ENCODE measurements at regions not wholly inside any gene's neighbourhood (a gene's known extent, or its start where the extent isn't known, plus 50 kb on each side); places are given as distances from the start of the nearest gene placed in this dataset.

DNA sequence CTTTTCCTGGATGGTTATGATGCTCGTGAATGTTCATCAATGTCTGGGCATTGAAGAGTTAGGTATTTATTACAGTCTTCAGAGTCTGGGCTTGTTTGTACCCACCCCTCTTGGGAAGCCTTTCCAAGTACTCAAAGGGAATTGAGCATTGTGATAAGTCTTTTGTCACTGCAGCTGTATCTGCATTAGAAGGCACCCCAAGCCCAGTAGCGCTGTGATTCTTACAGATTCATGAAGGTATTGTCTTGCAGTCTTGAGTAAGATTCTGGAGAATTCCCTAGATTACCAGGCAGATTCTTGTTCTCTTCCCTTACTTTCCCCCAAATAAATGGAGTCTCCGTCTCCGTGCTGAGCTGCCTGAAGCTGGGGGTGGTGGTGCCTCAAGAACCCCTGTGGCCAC lies 173.4 kb upstream of the HUWE1 start:
- dilution Hi-C loops (cut with MboI; ENCODE audit: extremely low pct_ligation_motif_present, low sequenced_read_pairs): no loop called here
- no peaks in the 10 kb centered on the region for H3K4me1 ChIP-seq (ENCODE audit: control insufficient read depth, extremely low read depth, insufficient read depth, low read length)
- no peaks in the 10 kb centered on the region for H4K20me1 ChIP-seq (ENCODE audit: control insufficient read depth, extremely low read depth, insufficient read depth, low read length)
- H3K9me3 ChIP-seq (ENCODE audit: control insufficient read depth, low read depth, low read length): no peaks in the 10 kb centered on the region
- no peak overlapping the region for H3K27ac ChIP-seq (ENCODE audit: control insufficient read depth, insufficient read depth, low read length)
- no peak for DNase-seq (ENCODE audit: low read depth, low spot score)
- no peak overlapping the region for H2AFZ ChIP-seq (ENCODE audit: control insufficient read depth, low read length)
- no peak for TF ChIP-seq EZH2 (IDR thresholded peaks at IDR 0.05; ENCODE audit: low read length)
- TF ChIP-seq, protein P1, sequence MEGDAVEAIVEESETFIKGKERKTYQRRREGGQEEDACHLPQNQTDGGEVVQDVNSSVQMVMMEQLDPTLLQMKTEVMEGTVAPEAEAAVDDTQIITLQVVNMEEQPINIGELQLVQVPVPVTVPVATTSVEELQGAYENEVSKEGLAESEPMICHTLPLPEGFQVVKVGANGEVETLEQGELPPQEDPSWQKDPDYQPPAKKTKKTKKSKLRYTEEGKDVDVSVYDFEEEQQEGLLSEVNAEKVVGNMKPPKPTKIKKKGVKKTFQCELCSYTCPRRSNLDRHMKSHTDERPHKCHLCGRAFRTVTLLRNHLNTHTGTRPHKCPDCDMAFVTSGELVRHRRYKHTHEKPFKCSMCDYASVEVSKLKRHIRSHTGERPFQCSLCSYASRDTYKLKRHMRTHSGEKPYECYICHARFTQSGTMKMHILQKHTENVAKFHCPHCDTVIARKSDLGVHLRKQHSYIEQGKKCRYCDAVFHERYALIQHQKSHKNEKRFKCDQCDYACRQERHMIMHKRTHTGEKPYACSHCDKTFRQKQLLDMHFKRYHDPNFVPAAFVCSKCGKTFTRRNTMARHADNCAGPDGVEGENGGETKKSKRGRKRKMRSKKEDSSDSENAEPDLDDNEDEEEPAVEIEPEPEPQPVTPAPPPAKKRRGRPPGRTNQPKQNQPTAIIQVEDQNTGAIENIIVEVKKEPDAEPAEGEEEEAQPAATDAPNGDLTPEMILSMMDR (optimal IDR thresholded peaks at IDR 0.05 in 1 of 3, IDR thresholded peaks at IDR 0.05 in 1 of 3, conservative IDR thresholded peaks at IDR 0.05 in 1 of 3; ENCODE audit: extremely low read depth in 1 of 3, insufficient read depth in 2 of 3, low read length in 3 of 3): no peak
- no peaks in the 10 kb centered on the region for H3K79me2 ChIP-seq (ENCODE audit: control insufficient read depth, insufficient read depth, low read length)
- no peaks in the 10 kb centered on the region for H3K9me1 ChIP-seq (ENCODE audit: control insufficient read depth, extremely low read depth, insufficient read depth, low read length)
- H3K4me3 ChIP-seq (ENCODE audit: control insufficient read depth in 2 of 3, extremely low read depth in 1 of 3, insufficient read depth in 2 of 3, low read depth in 1 of 3, low read length in 3 of 3): no peak overlapping the region
- no peak for FAIRE-seq
- H3K9ac ChIP-seq (ENCODE audit: control insufficient read depth, extremely low read depth, insufficient read depth, low read length): no peak overlapping the region
- no peak overlapping the region for H3K4me2 ChIP-seq (ENCODE audit: control insufficient read depth, extremely low read depth, insufficient read depth, low read depth, low read length)
- no peaks in the 10 kb centered on the region for H3K27me3 ChIP-seq (ENCODE audit: control insufficient read depth, extremely low read depth, insufficient read depth, low read length)
- H3K36me3 ChIP-seq (ENCODE audit: control insufficient read depth in 2 of 2, extremely low read depth in 1 of 2, insufficient read depth in 2 of 2, low read length in 2 of 2): no peaks in the 10 kb centered on the region

DNA sequence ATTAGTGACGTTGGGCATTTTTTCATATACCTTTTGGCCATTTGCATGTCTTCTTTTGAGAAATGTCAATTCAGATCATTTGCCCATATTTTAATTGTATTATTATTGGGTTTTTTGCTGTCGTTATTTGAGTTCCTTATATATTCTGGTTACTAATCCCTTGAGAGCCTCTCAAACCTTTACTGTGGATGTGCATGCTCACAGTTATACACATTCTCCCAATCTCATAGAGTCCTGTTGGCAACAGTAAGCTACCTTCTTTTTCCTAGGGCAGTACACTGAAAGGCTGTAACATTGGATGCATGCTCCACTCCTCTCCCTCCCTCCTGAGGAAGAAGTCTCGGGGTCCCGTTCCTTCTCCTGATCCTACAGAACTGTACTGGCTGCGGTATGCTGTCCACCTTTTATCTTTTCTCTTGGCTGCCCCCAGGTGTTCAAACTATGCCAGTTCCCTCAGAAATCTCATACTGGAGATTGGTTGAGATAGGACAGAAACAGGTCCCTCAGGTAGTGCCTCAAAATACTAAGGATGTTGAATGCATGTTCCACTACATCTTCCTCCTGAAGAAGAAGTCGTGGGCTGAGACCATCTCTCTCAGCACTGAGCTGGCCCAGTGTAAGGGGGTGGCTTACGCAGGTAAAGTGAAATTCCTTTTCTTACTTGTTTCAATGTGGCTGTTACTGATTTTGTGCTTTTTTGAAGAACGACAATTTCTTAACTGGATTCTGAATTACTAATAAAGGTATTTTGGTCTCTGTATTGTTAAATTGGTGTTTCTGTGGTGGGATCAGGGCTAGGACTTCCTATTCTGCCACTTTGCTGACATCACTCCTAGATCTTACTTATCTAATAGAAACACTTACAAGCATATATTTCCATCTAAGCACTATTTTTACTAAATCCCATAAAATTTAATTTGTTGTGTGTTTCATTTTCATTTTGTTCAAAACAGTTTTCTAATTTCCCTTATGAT lies 145.4 kb upstream of the HUWE1 start:
- H3K4me3 ChIP-seq (ENCODE audit: control insufficient read depth in 2 of 3, extremely low read depth in 1 of 3, insufficient read depth in 2 of 3, low read depth in 1 of 3, low read length in 3 of 3): no peak overlapping the region
- H3K27ac ChIP-seq (ENCODE audit: control insufficient read depth, insufficient read depth, low read length): no peak overlapping the region
- H3K79me2 ChIP-seq (ENCODE audit: control insufficient read depth, insufficient read depth, low read length): no peaks in the 10 kb centered on the region
- H3K27me3 ChIP-seq (ENCODE audit: control insufficient read depth, extremely low read depth, insufficient read depth, low read length): no peaks in the 10 kb centered on the region
- H3K4me1 ChIP-seq (ENCODE audit: control insufficient read depth, extremely low read depth, insufficient read depth, low read length): no peaks in the 10 kb centered on the region
- H3K4me2 ChIP-seq (ENCODE audit: control insufficient read depth, extremely low read depth, insufficient read depth, low read depth, low read length): no peak overlapping the region
- TF ChIP-seq EZH2 (IDR thresholded peaks at IDR 0.05; ENCODE audit: low read length): no peak
- TF ChIP-seq, protein P1 (optimal IDR thresholded peaks at IDR 0.05 in 1 of 3, IDR thresholded peaks at IDR 0.05 in 1 of 3, conservative IDR thresholded peaks at IDR 0.05 in 1 of 3; ENCODE audit: extremely low read depth in 1 of 3, insufficient read depth in 2 of 3, low read length in 3 of 3): peak; percentile 54 to 59 (median 54)
- H3K9me1 ChIP-seq (ENCODE audit: control insufficient read depth, extremely low read depth, insufficient read depth, low read length): no peaks in the 10 kb centered on the region
- H3K9me3 ChIP-seq (ENCODE audit: control insufficient read depth, low read depth, low read length): no peaks in the 10 kb centered on the region
- DNase-seq (ENCODE audit: low read depth, low spot score): no peak
- no peaks in the 10 kb centered on the region for H4K20me1 ChIP-seq (ENCODE audit: control insufficient read depth, extremely low read depth, insufficient read depth, low read length)
- H3K9ac ChIP-seq (ENCODE audit: control insufficient read depth, extremely low read depth, insufficient read depth, low read length): no peak overlapping the region
- FAIRE-seq: peak; percentile 59
- H3K36me3 ChIP-seq (ENCODE audit: control insufficient read depth in 2 of 2, extremely low read depth in 1 of 2, insufficient read depth in 2 of 2, low read length in 2 of 2): no peaks in the 10 kb centered on the region
- H2AFZ ChIP-seq (ENCODE audit: control insufficient read depth, low read length): peak overlapping the region; percentile 34
- dilution Hi-C loops (cut with MboI; ENCODE audit: extremely low pct_ligation_motif_present, low sequenced_read_pairs): no loop called here

Data from keratinocyte (primary cell).